SK-N-SH (cell line): ENCODE measurements at regions not wholly inside any gene's neighbourhood (a gene's known extent, or its start where the extent isn't known, plus 50 kb on each side); places are given as distances from the start of the nearest gene placed in this dataset.

Source experiments
- CTCF ChIA-PET: fragments of 300-600, 350-600 bp; formaldehyde crosslinking; extraction: SDS; loops from one replicate; lab custom pipeline; 2021; lab: Yijun Ruan, JAX
- POLR2A ChIA-PET: fragments of 350-600 bp; sonication (Branson Sonifier 250); formaldehyde crosslinking; extraction: SDS; loops from one replicate; lab custom pipeline; 2020; ENCODE audit warnings: antibody characterized with exemption, inconsistent platforms; lab: Yijun Ruan, JAX
- DNase-seq: peaks from one replicate; pipeline ENCODE4 v3.0.0; 2012
- H2AFZ ChIP-seq: fragments of 200-600 bp; sonication (generic); 2 replicates; pipeline ENCODE4 v1.8.1; 2016; ENCODE audit warnings: antibody characterized with exemption, mild to moderate bottlenecking, low read depth
- H3F3A ChIP-seq: fragments of 200-600 bp; sonication (generic); replicated peaks from 2 replicates; pipeline ENCODE3; 2016; ENCODE audit warnings: antibody characterized with exemption, mild to moderate bottlenecking; ENCODE audit not compliant: insufficient read depth
- H3K27ac ChIP-seq, 2 experiments: fragments of 200-500 bp in 1 of 2; fragments of 200-600 bp in 1 of 2; sonication (Bioruptor generic) in 1 of 2; sonication (generic), shearing (Covaris generic) in 1 of 2; 2 replicates each; pipeline versions ENCODE4 v1.5.1 to v1.6.1; 2014 to 2016; ENCODE audit warnings: low read depth in 2 of 2, inconsistent platforms in 1 of 2, low read length in 1 of 2, mild to moderate bottlenecking in 1 of 2, mixed read lengths in 1 of 2
- H3K27me3 ChIP-seq: fragments of 200-600 bp; sonication (generic), shearing (Covaris generic); 2 replicates; pipeline ENCODE4 v1.6.1; 2016; ENCODE audit warnings: mixed run types; ENCODE audit not compliant: insufficient read depth
- H3K36me3 ChIP-seq, 2 experiments: fragments of 200-500 bp in 1 of 2; fragments of 200-600 bp in 1 of 2; sonication (Bioruptor generic) in 1 of 2; sonication (generic) in 1 of 2; replicated peaks in 1 of 2; 2 replicates each; pipeline versions ENCODE3 to v1.5.1; 2014 to 2016; ENCODE audit warnings: low read length in 1 of 2, mild to moderate bottlenecking in 1 of 2; ENCODE audit not compliant: insufficient read depth in 2 of 2, control insufficient read depth in 1 of 2
- H3K4me1 ChIP-seq, 2 experiments: fragments of 200-500 bp in 1 of 2; fragments of 200-600 bp in 1 of 2; sonication (Bioruptor generic) in 1 of 2; sonication (generic), shearing (Covaris generic) in 1 of 2; 2 replicates each; pipeline versions ENCODE4 v1.5.1 to v1.6.1; 2014 to 2016; ENCODE audit warnings: low read depth in 1 of 2, low read length in 1 of 2, mixed run types in 1 of 2; ENCODE audit not compliant: insufficient read depth in 2 of 2, control insufficient read depth in 1 of 2
- H3K4me2 ChIP-seq: fragments of 200-600 bp; sonication (generic), shearing (Covaris generic); 2 replicates; pipeline ENCODE4 v1.6.1; 2017; ENCODE audit warnings: mixed run types
- H3K4me3 ChIP-seq, 2 experiments: fragments of 200-500 bp in 1 of 2; fragments of 200-600 bp in 1 of 2; sonication (Bioruptor generic) in 1 of 2; sonication (generic), shearing (Covaris generic) in 1 of 2; 2 replicates each; pipeline versions ENCODE4 v1.5.1 to v1.8.1; 2014 to 2016; ENCODE audit warnings: low read depth in 2 of 2, inconsistent platforms in 1 of 2, low read length in 1 of 2, mild to moderate bottlenecking in 1 of 2, mixed read lengths in 1 of 2, moderate library complexity in 1 of 2
- H3K79me2 ChIP-seq: fragments of 200-600 bp; sonication (generic); 2 replicates; pipeline ENCODE4 v1.8.1; 2017; ENCODE audit warnings: mild to moderate bottlenecking; ENCODE audit not compliant: insufficient read depth
- H3K9ac ChIP-seq: fragments of 200-600 bp; sonication (generic); 2 replicates; pipeline ENCODE4 v1.6.1; 2017; ENCODE audit warnings: mixed run types
- H3K9me2 ChIP-seq: fragments of 200-600 bp; sonication (generic); 2 replicates; pipeline ENCODE4 v1.6.1; 2017; ENCODE audit warnings: mixed run types
- H3K9me3 ChIP-seq: fragments of 200-600 bp; sonication (generic); 2 replicates; pipeline ENCODE4 v1.6.1; 2017; ENCODE audit warnings: mixed run types, mild to moderate bottlenecking, moderate library complexity
- H4K20me1 ChIP-seq: fragments of 200-600 bp; sonication (generic); 2 replicates; pipeline ENCODE4 v1.6.1; 2017; ENCODE audit warnings: mild to moderate bottlenecking, mixed run types; ENCODE audit not compliant: insufficient read depth
- CTCF ChIP-seq: fragments of 200-600 bp; sonication (generic); IDR thresholded peaks from 2 replicates; pipeline ENCODE4 v1.6.1; 2017; ENCODE audit warnings: antibody characterized with exemption, mild to moderate bottlenecking, moderate library complexity
- ELF1 ChIP-seq: IDR thresholded peaks from 2 replicates; pipeline ENCODE4 v1.4.0; 2012
- EP300 ChIP-seq, 2 experiments: IDR thresholded peaks; 2 replicates each; pipeline versions ENCODE4 v1.4.0 to v1.6.1; 2012; ENCODE audit warnings: borderline replicate concordance in 1 of 2, low read depth in 1 of 2, low read length in 1 of 2
- FOSL2 ChIP-seq: IDR thresholded peaks from 2 replicates; pipeline ENCODE4 v1.4.0; 2012; ENCODE audit warnings: low read depth, mild to moderate bottlenecking, moderate library complexity, borderline replicate concordance
- FOXJ3 ChIP-seq: sonication (generic); formaldehyde crosslinking; IDR thresholded peaks from 2 replicates; pipeline ENCODE4 v1.5.1; 2020; ENCODE audit warnings: mild to moderate bottlenecking, missing genetic modification reagents
- IRF3 ChIP-seq: fragments of 150-350 bp; IDR thresholded peaks from 2 replicates; pipeline ENCODE4 v1.6.1; 2016; ENCODE audit warnings: mild to moderate bottlenecking, low read depth, low read length
- NFIC ChIP-seq: IDR thresholded peaks from 2 replicates; pipeline ENCODE4 v1.4.0; 2012; ENCODE audit warnings: borderline replicate concordance
- PBX3 ChIP-seq: IDR thresholded peaks from 2 replicates; pipeline ENCODE4; 2012
- RAD21 ChIP-seq: IDR thresholded peaks from 2 replicates; pipeline ENCODE4 v1.6.1; 2012; ENCODE audit warnings: mild to moderate bottlenecking, low read length
- RCOR1 ChIP-seq: fragments of 150-350 bp; IDR thresholded peaks from 2 replicates; pipeline ENCODE4 v1.6.1; 2017; ENCODE audit warnings: antibody characterized with exemption, low read length
- REST ChIP-seq: IDR thresholded peaks from 2 replicates; pipeline ENCODE4 v1.6.1; 2012; ENCODE audit warnings: mild to moderate bottlenecking, low read depth, low read length, moderate library complexity
- SIN3A ChIP-seq: IDR thresholded peaks from 2 replicates; pipeline ENCODE4 v1.6.1; 2012; ENCODE audit warnings: low read depth, mild to moderate bottlenecking, low read length, moderate library complexity, borderline replicate concordance
- TAF1 ChIP-seq: IDR thresholded peaks from 2 replicates; pipeline ENCODE4 v1.6.1; 2012; ENCODE audit warnings: low read depth, mild to moderate bottlenecking, low read length, moderate library complexity, borderline replicate concordance
- USF2 ChIP-seq: fragments of 150-350 bp; IDR thresholded peaks from 2 replicates; pipeline ENCODE4 v1.6.1; 2017; ENCODE audit warnings: antibody characterized with exemption, low read length, low read depth, borderline replicate concordance
- YY1 ChIP-seq: IDR thresholded peaks from 2 replicates; pipeline ENCODE4 v1.4.0; 2012; ENCODE audit warnings: low read depth, mild to moderate bottlenecking
- WGBS: methylation state at CpG from one replicate; pipeline ENCODE4 v1.1.6; 2017; ENCODE audit warnings: low lambda C conversion rate; 5-methylcytosine and 5-hydroxymethylcytosine counted together

GRCh38 chr11:15875943-15876342, 480.4 kb downstream of the SOX6 start:
- no peak overlapping the region for H2AFZ ChIP-seq
- no peak overlapping the region for H3K4me2 ChIP-seq
- no peak overlapping the region for H3K27ac ChIP-seq
- ChIA-PET POLR2A (no interaction called here), CTCF (no interaction called here)
- H3K4me1 ChIP-seq, result peaks cover 0 to 7% of the 10 kb centered on the region in 2 experiments; a peak in 1 of 4 replicates
- no peaks in the 10 kb centered on the region for H3K9me2 ChIP-seq
- no peak for DNase-seq
- H3K27me3 ChIP-seq, result no peaks in the 10 kb centered on the region
- 48% methylated on average over 2 of the region's 2 CpGs for WGBS
- TF ChIP-seq YY1 (no peak), NFIC (no peak), FOXJ3 (CRISPR knock-in tag) (no peak)
- H3F3A ChIP-seq, result no peaks in the 10 kb centered on the region
- H3K4me3 ChIP-seq, result no peak overlapping the region
- no peaks in the 10 kb centered on the region for H3K79me2 ChIP-seq
- H3K36me3 ChIP-seq, result no peaks in the 10 kb centered on the region
- no peaks in the 10 kb centered on the region for H3K9me3 ChIP-seq
- no peaks in the 10 kb centered on the region for H4K20me1 ChIP-seq
- no peak overlapping the region for H3K9ac ChIP-seq

GRCh38 chr11:15878756-15879155, 477.6 kb downstream of the SOX6 start:
- CTCF ChIA-PET, result no interaction called here

More at GRCh38 chr11:15878756-15879155, 477.6 kb downstream of the SOX6 start:
- DNase-seq, result no peak
- Histone ChIP-seq H4K20me1 (no peaks in the 10 kb centered on the region), H3K27ac (no peak overlapping the region), H3K4me3 (no peak overlapping the region), H3K27me3 (no peaks in the 10 kb centered on the region), H3F3A (no peaks in the 10 kb centered on the region), H3K4me2 (no peak overlapping the region), H3K36me3 (no peaks in the 10 kb centered on the region), H2AFZ (no peak overlapping the region), H3K9me2 (no peaks in the 10 kb centered on the region), H3K9ac (no peak overlapping the region), H3K4me1 (peaks cover 0 to 5% of the 10 kb centered on the region in 2 experiments; a peak in 1 of 4 replicates), H3K79me2 (no peaks in the 10 kb centered on the region), H3K9me3 (no peaks in the 10 kb centered on the region)
- 0% methylated on average over 1 of the region's 1 CpG for WGBS
- TF ChIP-seq YY1 (no peak), SIN3A (no peak), USF2 (no peak), ELF1 (no peak), RCOR1 (no peak), TAF1 (no peak), IRF3 (no peak), PBX3 (no peak), CTCF (no peak), FOXJ3 (CRISPR knock-in tag) (no peak), FOSL2 (no peak), EP300 (IDR thresholded peaks at IDR 0.05; ENCODE audit: borderline replicate concordance in 1 of 2, low read depth in 1 of 2, low read length in 1 of 2) (no peak), RAD21 (no peak), NFIC (no peak), REST (no peak)
- POLR2A ChIA-PET, result no interaction called here
